ENCODE measurements at regions not wholly inside any gene's neighbourhood (a gene's known extent, or its start where the extent isn't known, plus 50 kb on each side); places are given as distances from the start of the nearest gene placed in this dataset.
"Not testable (repeated sequence)": the region's sequence is repeated elsewhere in the genome, so short reads cannot be mapped to it uniquely, and the experiment has no call there.

DNA sequence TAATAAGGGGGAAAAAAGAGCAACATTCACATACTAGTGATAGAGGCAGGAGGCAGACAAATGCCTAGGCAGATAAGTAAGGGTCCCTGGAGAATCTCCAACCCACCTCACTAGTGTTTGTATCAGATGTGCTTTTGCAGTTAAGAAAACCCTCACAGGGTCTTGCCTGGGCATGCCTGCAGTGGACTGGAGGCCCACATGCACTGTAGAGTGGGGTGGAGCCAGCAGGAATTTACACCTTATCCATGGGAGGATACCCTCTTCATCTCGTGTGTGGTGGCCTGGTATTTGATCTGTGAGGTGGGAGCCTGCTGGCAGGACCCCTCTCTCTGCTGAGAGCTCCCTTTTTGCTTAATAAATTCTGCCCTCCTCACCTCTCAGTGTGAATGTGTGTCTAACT is 238.0 kb upstream of the SLC16A7 start:
- POLR2A ChIA-PET = no interaction called here

DNA sequence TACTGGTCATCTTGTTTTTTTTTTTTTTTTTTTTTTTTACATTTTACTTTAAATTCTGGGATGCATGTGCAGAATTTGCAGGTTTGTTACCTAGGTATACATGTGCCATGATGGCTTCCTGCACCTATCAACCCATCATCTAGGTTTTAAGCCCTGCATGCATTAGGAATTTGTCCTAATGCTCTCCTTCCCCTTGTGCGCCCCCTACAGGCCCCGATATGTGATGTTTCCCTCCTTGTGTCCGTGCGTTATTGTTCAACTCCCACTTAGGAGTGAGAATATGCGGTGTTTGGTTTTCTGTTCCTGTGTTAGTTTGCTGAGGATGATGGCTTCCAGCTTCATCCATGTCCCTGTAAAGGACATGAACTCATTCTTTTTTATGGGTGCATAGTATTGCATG is 249.6 kb upstream of the SLC16A7 start:
- H3K4me3 ChIP-seq, ATAC-seq, H3K27ac ChIP-seq, FAIRE-seq, H3K4me2 ChIP-seq, H3K4me1 ChIP-seq, CTCF ChIA-PET, POLR2A ChIA-PET, H3K9me3 ChIP-seq: not testable (repeated sequence)
- 28% methylated on average over 5 of the region's 5 CpGs for WGBS (ENCODE audit: missing lambda C conversion rate)
- peak in 1 of 2 experiments; percentile 25 for DNase-seq (ENCODE audit: low read depth in 1 of 2, low spot score in 1 of 2)

More for the DNA sequence above, 238.0 kb upstream of the SLC16A7 start:
- FAIRE-seq (no peak), DNase-seq (ENCODE audit: low read depth in 1 of 2, low spot score in 1 of 2) (no peak), ATAC-seq (no peak)
- Histone ChIP-seq H3K4me1 (no peaks in the 10 kb centered on the region), H3K4me2 (no peak overlapping the region), H3K9me3 (0 out of 3 replicates have a peak, but pooled peaks cover 3% of the 10 kb centered on the region), H3K27ac (no peak overlapping the region), H3K4me3 (no peak overlapping the region)
- TF ChIP-seq TP53 (CRISPR knock-in tag; IDR thresholded peaks at IDR 0.05) (no peak), RARB (CRISPR knock-in tag; IDR thresholded peaks at IDR 0.05) (no peak), NFE2L2 (conservative IDR thresholded peaks at IDR 0.05; ENCODE audit: low read length) (no peak), HDAC2 (IDR thresholded peaks at IDR 0.05) (no peak), POLR2A (IDR thresholded peaks at IDR 0.05; ENCODE audit: low read length) (no peak), KDM5A (IDR thresholded peaks at IDR 0.05) (no peak), FOXS1 (CRISPR knock-in tag; IDR thresholded peaks at IDR 0.05) (no peak), ZC3H11A (IDR thresholded peaks at IDR 0.05) (no peak), MYC (IDR thresholded peaks at IDR 0.05; ENCODE audit: borderline replicate concordance, low read length) (no peak), ZSCAN20 (CRISPR knock-in tag; IDR thresholded peaks at IDR 0.05) (no peak), GATA3 (IDR thresholded peaks at IDR 0.05; ENCODE audit: borderline replicate concordance) (no peak), BHLHE40 (IDR thresholded peaks at IDR 0.05; ENCODE audit: low read depth, low read length) (no peak), TFCP2L1 (CRISPR knock-in tag; IDR thresholded peaks at IDR 0.05) (no peak), FOSL2 (IDR thresholded peaks at IDR 0.05) (no peak), FOSL2 (CRISPR knock-in tag; IDR thresholded peaks at IDR 0.05) (no peak)
- TF ChIP-seq, protein P1, sequence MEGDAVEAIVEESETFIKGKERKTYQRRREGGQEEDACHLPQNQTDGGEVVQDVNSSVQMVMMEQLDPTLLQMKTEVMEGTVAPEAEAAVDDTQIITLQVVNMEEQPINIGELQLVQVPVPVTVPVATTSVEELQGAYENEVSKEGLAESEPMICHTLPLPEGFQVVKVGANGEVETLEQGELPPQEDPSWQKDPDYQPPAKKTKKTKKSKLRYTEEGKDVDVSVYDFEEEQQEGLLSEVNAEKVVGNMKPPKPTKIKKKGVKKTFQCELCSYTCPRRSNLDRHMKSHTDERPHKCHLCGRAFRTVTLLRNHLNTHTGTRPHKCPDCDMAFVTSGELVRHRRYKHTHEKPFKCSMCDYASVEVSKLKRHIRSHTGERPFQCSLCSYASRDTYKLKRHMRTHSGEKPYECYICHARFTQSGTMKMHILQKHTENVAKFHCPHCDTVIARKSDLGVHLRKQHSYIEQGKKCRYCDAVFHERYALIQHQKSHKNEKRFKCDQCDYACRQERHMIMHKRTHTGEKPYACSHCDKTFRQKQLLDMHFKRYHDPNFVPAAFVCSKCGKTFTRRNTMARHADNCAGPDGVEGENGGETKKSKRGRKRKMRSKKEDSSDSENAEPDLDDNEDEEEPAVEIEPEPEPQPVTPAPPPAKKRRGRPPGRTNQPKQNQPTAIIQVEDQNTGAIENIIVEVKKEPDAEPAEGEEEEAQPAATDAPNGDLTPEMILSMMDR (IDR thresholded peaks at IDR 0.05) = no peak
- TF ChIP-seq, protein P2, sequence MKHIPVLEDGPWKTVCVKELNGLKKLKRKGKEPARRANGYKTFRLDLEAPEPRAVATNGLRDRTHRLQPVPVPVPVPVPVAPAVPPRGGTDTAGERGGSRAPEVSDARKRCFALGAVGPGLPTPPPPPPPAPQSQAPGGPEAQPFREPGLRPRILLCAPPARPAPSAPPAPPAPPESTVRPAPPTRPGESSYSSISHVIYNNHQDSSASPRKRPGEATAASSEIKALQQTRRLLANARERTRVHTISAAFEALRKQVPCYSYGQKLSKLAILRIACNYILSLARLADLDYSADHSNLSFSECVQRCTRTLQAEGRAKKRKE (CRISPR knock-in tag; IDR thresholded peaks at IDR 0.05; ENCODE audit: low read depth) = no peak
- TF ChIP-seq, protein P3, sequence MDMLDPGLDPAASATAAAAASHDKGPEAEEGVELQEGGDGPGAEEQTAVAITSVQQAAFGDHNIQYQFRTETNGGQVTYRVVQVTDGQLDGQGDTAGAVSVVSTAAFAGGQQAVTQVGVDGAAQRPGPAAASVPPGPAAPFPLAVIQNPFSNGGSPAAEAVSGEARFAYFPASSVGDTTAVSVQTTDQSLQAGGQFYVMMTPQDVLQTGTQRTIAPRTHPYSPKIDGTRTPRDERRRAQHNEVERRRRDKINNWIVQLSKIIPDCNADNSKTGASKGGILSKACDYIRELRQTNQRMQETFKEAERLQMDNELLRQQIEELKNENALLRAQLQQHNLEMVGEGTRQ (IDR thresholded peaks at IDR 0.05) = no peak
- TF ChIP-seq, protein P4, sequence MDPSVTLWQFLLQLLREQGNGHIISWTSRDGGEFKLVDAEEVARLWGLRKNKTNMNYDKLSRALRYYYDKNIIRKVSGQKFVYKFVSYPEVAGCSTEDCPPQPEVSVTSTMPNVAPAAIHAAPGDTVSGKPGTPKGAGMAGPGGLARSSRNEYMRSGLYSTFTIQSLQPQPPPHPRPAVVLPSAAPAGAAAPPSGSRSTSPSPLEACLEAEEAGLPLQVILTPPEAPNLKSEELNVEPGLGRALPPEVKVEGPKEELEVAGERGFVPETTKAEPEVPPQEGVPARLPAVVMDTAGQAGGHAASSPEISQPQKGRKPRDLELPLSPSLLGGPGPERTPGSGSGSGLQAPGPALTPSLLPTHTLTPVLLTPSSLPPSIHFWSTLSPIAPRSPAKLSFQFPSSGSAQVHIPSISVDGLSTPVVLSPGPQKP (IDR thresholded peaks at IDR 0.05; ENCODE audit: low read depth, low read length) = no peak
- TF ChIP-seq, protein P5, sequence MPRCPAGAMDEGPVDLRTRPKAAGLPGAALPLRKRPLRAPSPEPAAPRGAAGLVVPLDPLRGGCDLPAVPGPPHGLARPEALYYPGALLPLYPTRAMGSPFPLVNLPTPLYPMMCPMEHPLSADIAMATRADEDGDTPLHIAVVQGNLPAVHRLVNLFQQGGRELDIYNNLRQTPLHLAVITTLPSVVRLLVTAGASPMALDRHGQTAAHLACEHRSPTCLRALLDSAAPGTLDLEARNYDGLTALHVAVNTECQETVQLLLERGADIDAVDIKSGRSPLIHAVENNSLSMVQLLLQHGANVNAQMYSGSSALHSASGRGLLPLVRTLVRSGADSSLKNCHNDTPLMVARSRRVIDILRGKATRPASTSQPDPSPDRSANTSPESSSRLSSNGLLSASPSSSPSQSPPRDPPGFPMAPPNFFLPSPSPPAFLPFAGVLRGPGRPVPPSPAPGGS (IDR thresholded peaks at IDR 0.05) = no peak
- WGBS (ENCODE audit: missing lambda C conversion rate) = 0% methylated on average over 1 of the region's 1 CpG
- CTCF ChIA-PET = no interaction called here

DNA sequence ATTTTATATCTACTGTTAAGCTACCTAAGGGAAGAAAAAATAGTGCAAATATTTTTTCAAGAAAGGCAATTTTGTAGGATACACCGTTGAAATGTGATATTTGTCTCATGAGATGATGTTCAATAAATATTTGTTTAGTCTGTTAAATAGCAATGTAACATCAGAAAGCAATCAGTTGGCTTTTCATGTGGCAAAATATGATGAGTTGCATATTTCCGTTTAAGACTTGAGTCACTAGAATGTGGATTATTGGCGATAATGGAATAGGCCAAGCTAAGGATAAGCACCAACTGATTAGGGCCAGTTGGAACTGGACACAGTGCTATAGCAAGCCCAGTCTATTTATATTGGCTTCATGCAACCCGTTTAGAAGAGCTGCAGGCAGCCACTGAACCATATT is 250.4 kb upstream of the SLC16A7 start:
- Histone ChIP-seq H3K9me3 (no peaks in the 10 kb centered on the region), H3K4me2 (no peak overlapping the region), H3K27ac (no peak overlapping the region), H3K4me1 (no peaks in the 10 kb centered on the region), H3K4me3 (no peak overlapping the region)
- ATAC-seq (no peak), DNase-seq (ENCODE audit: low read depth in 1 of 2, low spot score in 1 of 2) (no peak), FAIRE-seq (no peak)
- 22% methylated on average over 4 of the region's 4 CpGs for WGBS (ENCODE audit: missing lambda C conversion rate)
- POLR2A ChIA-PET = no interaction called here
- CTCF ChIA-PET = no interaction called here
- TF ChIP-seq MAFK (IDR thresholded peaks at IDR 0.05; ENCODE audit: partially characterized antibody) = peak; percentile 72
- no peak for TF ChIP-seq RCOR1 (IDR thresholded peaks at IDR 0.05; ENCODE audit: low read depth, low read length)

Data from A549 (cell line).